ENCODE measurements at regions not wholly inside any gene's neighbourhood (a gene's known extent, or its start where the extent isn't known, plus 50 kb on each side); places are given as distances from the start of the nearest gene placed in this dataset.
"Not testable (repeated sequence)": the region's sequence is repeated elsewhere in the genome, so short reads cannot be mapped to it uniquely, and the experiment has no call there.

GRCh38 chr11:67877316-67877715 lies 126.6 kb downstream of the UNC93B1 start:
- H3K4me3 ChIP-seq (ENCODE audit: low read depth, low read length) = not testable (repeated sequence)

GRCh38 chr11:67873223-67873622 lies 130.7 kb downstream of the UNC93B1 start:
- not testable (repeated sequence) for H3K4me3 ChIP-seq (ENCODE audit: low read depth, low read length)

- H3K4me3 ChIP-seq (ENCODE audit: low read depth, low read length) = not testable (repeated sequence)
These were observed 132.7 kb downstream of the UNC93B1 start for GRCh38 chr11:67871168-67871567.

- H3K4me3 ChIP-seq (ENCODE audit: low read depth, low read length) = not testable (repeated sequence)
These were observed 141.0 kb downstream of the UNC93B1 start for GRCh38 chr11:67862896-67863295.

GRCh38 chr11:67859513-67860161 lies 144.3 kb downstream of the UNC93B1 start:
- H3K4me3 ChIP-seq (ENCODE audit: low read depth, low read length) = not testable (repeated sequence)
- TF ChIP-seq CTCF (IDR thresholded peaks at IDR 0.05; ENCODE audit: low read depth, low read length) = 0 out of 2 replicates have a peak, but pooled peaks have one; percentile 6

GRCh38 chr11:67850747-67851146 lies 153.2 kb downstream of the UNC93B1 start:
- not testable (repeated sequence) for H3K4me3 ChIP-seq (ENCODE audit: low read depth, low read length)

- H3K4me3 ChIP-seq (ENCODE audit: low read depth, low read length) = not testable (repeated sequence)
These were observed 154.1 kb downstream of the UNC93B1 start for GRCh38 chr11:67849766-67850165.

- H3K4me3 ChIP-seq (ENCODE audit: low read depth, low read length) = not testable (repeated sequence)
- 0 out of 2 replicates have a peak, but pooled peaks have one; percentile 9 for TF ChIP-seq CTCF (IDR thresholded peaks at IDR 0.05; ENCODE audit: low read depth, low read length)
These were observed 155.7 kb downstream of the UNC93B1 start for GRCh38 chr11:67847896-67848875.

- H3K4me3 ChIP-seq (ENCODE audit: low read depth, low read length) = not testable (repeated sequence)
These were observed 157.6 kb downstream of the UNC93B1 start for GRCh38 chr11:67846303-67846702.

GRCh38 chr11:67845296-67845695 lies 158.6 kb downstream of the UNC93B1 start:
- not testable (repeated sequence) for H3K4me3 ChIP-seq (ENCODE audit: low read depth, low read length)

- not testable (repeated sequence) for H3K4me3 ChIP-seq (ENCODE audit: low read depth, low read length)
These were observed 163.3 kb downstream of the UNC93B1 start for GRCh38 chr11:67840599-67840998.

GRCh38 chr11:67830152-67830551 lies 155.7 kb upstream of the ALDH3B2 start:
- not testable (repeated sequence) for H3K4me3 ChIP-seq (ENCODE audit: low read depth, low read length)

GRCh38 chr11:67826951-67827296 lies 152.5 kb upstream of the ALDH3B2 start:
- not testable (repeated sequence) for H3K4me3 ChIP-seq (ENCODE audit: low read depth, low read length)

- not testable (repeated sequence) for H3K4me3 ChIP-seq (ENCODE audit: low read depth, low read length)
These were observed 151.9 kb upstream of the ALDH3B2 start for GRCh38 chr11:67826028-67826950.

GRCh38 chr11:67824861-67825260 lies 150.4 kb upstream of the ALDH3B2 start:
- H3K4me3 ChIP-seq (ENCODE audit: low read depth, low read length) = not testable (repeated sequence)
